PFSK-1 (cell line): ENCODE measurements at regions not wholly inside any gene's neighbourhood (a gene's known extent, or its start where the extent isn't known, plus 50 kb on each side); places are given as distances from the start of the nearest gene placed in this dataset.

Source experiments
- POLR2AphosphoS5 ChIP-seq: IDR thresholded peaks from 2 replicates; pipeline ENCODE4 v1.6.1; 2012; ENCODE audit warnings: low read depth, mild to moderate bottlenecking, control low read depth, low read length, moderate library complexity
- TAF1 ChIP-seq: IDR thresholded peaks from 2 replicates; pipeline ENCODE4 v1.6.1; 2012; ENCODE audit warnings: low read length, control low read depth, borderline replicate concordance; ENCODE audit not compliant: insufficient read depth

DNA sequence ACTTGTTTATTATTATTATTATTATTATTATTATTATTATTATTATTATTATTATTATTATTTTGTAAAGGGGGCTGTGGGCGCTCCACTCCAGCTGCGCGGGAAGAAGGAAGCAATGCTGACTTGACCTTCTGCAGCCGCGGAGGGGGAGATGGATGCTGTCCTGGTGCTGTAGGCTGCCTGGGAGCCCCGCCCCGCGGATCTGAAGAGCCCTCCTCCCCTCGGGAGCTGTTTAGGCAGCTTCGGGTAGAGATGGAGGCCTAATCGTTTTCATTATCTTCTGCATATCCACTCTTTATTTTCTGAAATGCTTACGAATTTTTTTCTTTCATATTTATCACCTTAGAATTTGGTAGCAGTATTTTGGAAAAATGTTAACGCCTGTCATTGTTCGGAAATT is 101.2 kb upstream of the KLF6 start:
- TF ChIP-seq POLR2AphosphoS5: no peak
- no peak for TF ChIP-seq TAF1
